ENCODE measurements at regions not wholly inside any gene's neighbourhood (a gene's known extent, or its start where the extent isn't known, plus 50 kb on each side); places are given as distances from the start of the nearest gene placed in this dataset.
"Not testable (repeated sequence)": the region's sequence is repeated elsewhere in the genome, so short reads cannot be mapped to it uniquely, and the experiment has no call there.

GRCh38 chr10:50999163-50999562, 75.1 kb upstream of the PRKG1 start:
- DNase-seq: no peak

DNA sequence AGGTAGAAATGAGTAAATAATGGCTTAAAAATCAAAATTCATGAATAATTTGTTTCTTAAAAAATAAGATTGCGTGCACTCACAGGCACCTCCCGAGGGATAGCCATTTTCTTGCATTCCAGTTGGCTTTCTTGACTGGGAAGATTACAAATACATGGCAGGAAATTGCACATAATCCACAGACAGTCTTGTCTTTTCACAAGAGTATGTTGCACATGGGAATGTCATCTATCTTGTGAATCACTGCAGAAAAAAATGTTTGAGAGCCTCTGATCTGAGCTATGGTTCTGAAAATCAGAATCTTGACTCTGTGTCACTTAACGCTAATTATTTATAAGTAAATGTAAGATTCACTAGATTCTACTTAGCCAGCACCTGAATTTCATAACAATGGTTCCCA, 74.1 kb upstream of the PRKG1 start:
- no peak for DNase-seq

GRCh38 chr10:51000976-51001375, 73.3 kb upstream of the PRKG1 start:
- DNase-seq: no peak

GRCh38 chr10:51001587-51001986, 72.7 kb upstream of the PRKG1 start:
- no peak for DNase-seq

DNA sequence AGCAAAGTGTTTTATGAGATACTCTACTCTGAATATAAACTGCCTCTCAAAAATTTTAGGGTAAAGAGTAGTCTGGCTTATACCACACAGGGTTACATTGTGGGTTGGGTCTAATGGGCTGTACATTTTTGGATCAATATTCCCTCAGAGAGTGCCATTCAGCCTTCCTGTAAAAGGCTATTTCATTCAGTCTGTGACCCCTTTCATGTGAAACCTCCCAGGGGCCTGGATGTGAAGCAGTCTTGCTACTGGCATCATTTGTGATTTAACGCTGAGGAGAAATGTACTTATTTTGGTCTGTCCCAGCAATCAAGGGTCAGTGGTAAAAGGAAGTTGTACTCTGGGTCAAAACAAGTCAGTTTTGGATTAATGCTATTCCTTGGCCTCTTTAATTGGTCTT, 71.8 kb upstream of the PRKG1 start:
- no peak for DNase-seq

- no peak for DNase-seq
Measured at GRCh38 chr10:51004776-51005175, 69.5 kb upstream of the PRKG1 start.

DNA sequence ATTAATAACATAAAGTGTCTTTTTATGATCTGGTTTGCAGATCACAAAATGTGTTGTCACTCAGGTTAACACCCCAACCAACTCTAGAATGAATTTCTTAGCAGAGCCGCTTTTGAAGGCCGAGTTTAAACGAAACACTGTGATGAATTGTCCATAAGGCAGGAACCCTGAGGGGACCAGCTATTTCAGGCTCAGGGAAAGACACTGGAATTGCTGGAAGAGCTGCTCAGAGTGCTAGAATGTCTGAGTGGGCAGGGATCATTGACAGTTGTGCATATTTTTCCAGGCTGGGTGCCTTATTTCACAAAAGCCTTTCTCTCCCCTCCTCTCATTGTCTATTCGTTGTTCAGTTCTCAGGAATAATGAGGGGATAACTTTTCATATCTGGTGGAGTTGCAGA, 68.7 kb upstream of the PRKG1 start:
- no peak for DNase-seq

DNA sequence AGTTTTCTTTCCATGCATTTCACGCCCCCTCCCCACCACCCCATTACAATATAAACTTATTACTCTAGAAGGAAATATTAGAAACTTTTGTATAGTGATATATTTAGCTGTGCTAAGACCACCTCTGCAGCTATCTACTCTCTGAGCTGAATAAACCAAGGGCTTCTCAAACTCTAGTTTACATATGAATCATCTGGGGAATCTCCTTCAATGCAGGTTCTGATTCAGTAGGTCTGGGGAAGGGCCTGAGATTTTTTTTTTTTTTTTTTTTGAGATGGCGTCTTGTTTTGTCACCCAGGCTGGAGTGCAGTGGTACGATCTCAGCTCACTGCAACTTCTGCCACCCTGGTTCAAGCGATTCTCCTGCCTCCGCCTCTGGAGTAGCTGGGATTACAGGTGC, 67.6 kb upstream of the PRKG1 start:
- no peak for DNase-seq

DNA sequence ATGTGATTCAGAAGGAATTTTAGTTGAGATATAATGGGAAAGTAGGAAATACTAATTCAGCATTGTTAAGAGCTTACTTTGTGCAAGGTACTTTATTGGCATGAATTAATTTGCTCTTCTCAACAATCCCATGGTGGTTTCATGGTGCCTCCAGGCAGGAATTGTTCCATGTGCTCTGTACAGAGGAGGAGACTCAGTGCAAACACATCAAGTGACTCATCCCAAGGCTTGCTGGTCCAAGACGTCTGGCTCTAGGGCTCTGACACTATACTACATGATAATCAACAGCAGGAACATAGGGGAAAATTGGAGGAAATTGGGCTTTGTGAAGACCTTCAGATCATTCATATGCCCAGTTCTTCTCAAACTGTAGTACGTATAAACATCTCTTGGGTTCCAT, 66.5 kb upstream of the PRKG1 start:
- no peak for DNase-seq

GRCh38 chr10:51008346-51008745, 65.9 kb upstream of the PRKG1 start:
- DNase-seq: no peak

DNA sequence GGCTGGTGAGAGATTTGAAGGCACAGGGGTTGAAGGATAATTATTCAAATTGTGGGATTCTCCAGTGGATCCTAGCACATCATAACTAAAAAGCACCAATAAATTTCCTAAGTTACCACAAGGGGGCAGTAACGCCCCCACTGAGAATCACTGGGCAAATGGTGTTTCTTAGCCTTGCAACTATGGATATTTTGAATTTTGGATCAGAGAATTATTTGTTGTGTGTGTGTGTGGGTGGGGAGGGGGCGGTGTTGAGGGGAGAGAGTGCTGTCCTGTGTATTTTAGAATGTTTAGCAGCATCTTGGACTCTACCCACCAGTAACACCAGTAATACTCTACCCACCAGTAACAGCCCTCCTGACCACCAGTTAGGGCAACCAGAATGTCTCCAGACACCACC, 63.3 kb upstream of the PRKG1 start:
- DNase-seq: peak in 1 of 2 experiments; percentile 15

DNA sequence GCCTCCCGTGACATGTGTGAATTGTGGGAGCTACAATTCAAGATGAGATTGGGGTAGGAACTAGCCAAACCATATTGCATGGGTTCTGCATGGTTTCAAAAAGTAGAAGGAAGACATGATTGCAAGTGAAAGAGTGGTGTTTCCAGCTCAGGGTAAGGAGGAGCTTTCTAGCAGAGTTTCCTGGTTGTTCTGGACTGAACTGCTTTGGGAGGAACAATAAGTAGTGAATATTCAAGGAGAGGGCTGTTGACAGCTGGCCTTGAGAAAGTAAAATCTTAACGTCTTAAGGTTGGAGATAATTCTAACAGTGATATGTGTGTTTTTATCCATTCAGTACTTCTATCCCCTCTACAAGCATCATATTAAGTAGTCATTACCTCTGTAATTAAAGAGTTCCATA, 62.2 kb upstream of the PRKG1 start:
- DNase-seq: no peak

- no peak for DNase-seq
Measured at GRCh38 chr10:51014680-51015389, 59.5 kb upstream of the PRKG1 start.

- not testable (repeated sequence) for DNase-seq
Measured at GRCh38 chr10:51015390-51015754, 58.9 kb upstream of the PRKG1 start.

GRCh38 chr10:51020200-51020599, 54.1 kb upstream of the PRKG1 start:
- DNase-seq: no peak

- DNase-seq: no peak
Measured at GRCh38 chr10:51022933-51023585, 51.2 kb upstream of the PRKG1 start.

- DNase-seq: no peak
Measured at GRCh38 chr10:51023636-51024035, 50.7 kb upstream of the PRKG1 start.

Data from activated T-cell treated with anti-CD3 and anti-CD28 coated beads, Interleukin-2, amount 50 U/mL, for 48 hours (primary cell).